Stimulated activated CD8-positive, alpha-beta memory T cell treated with anti-CD3 and anti-CD28 coated beads, Interleukin-15, amount 100 ng/mL, for 48 hours (primary cell): ENCODE measurements at regions not wholly inside any gene's neighbourhood (a gene's known extent, or its start where the extent isn't known, plus 50 kb on each side); places are given as distances from the start of the nearest gene placed in this dataset.

Experiments used
- DNase-seq, 2 donors: peaks; one replicate each; pipeline ENCODE4 v3.0.0-alpha.2; 2020; ENCODE audit warnings: low read depth in 2 of 2

GRCh38 chr3:102529452-102529851 is 94.6 kb downstream of the ZPLD1 start:
- DNase-seq = no peak

- no peak for DNase-seq
Measured at GRCh38 chr3:102530415-102531181, 95.8 kb downstream of the ZPLD1 start.

- no peak for DNase-seq
Measured at GRCh38 chr3:102531686-102532085, 96.9 kb downstream of the ZPLD1 start.

GRCh38 chr3:102532901-102533300 is 98.1 kb downstream of the ZPLD1 start:
- DNase-seq = no peak

- no peak for DNase-seq
Measured at GRCh38 chr3:102533784-102534183, 99.0 kb downstream of the ZPLD1 start.

- DNase-seq = no peak
Measured at GRCh38 chr3:102536456-102536855, 101.6 kb downstream of the ZPLD1 start.

GRCh38 chr3:102537123-102537522 is 102.3 kb downstream of the ZPLD1 start:
- DNase-seq = no peak

GRCh38 chr3:102544741-102545140 is 109.9 kb downstream of the ZPLD1 start:
- no peak for DNase-seq

- no peak for DNase-seq
Measured at GRCh38 chr3:102545276-102545675, 110.5 kb downstream of the ZPLD1 start.

GRCh38 chr3:102553876-102554275 is 119.1 kb downstream of the ZPLD1 start:
- DNase-seq = no peak

- no peak for DNase-seq
Measured at GRCh38 chr3:102570511-102570910, 135.7 kb downstream of the ZPLD1 start.

- no peak for DNase-seq
Measured at GRCh38 chr3:102571006-102571405, 136.2 kb downstream of the ZPLD1 start.

- DNase-seq = no peak
Measured at GRCh38 chr3:102571720-102572384, 137.0 kb downstream of the ZPLD1 start.

- DNase-seq = no peak
Measured at GRCh38 chr3:102573483-102574028, 138.7 kb downstream of the ZPLD1 start.

- no peak for DNase-seq
Measured at GRCh38 chr3:102574355-102574754, 139.5 kb downstream of the ZPLD1 start.

GRCh38 chr3:102576651-102577050 is 141.8 kb downstream of the ZPLD1 start:
- no peak for DNase-seq

GRCh38 chr3:102577082-102577789 is 142.4 kb downstream of the ZPLD1 start:
- DNase-seq = no peak

GRCh38 chr3:102580760-102581159 is 145.9 kb downstream of the ZPLD1 start:
- DNase-seq = no peak

GRCh38 chr3:102586485-102586884 is 151.7 kb downstream of the ZPLD1 start:
- no peak for DNase-seq

GRCh38 chr3:102593812-102594602 is 159.2 kb downstream of the ZPLD1 start:
- DNase-seq = no peak

GRCh38 chr3:102595057-102595456 is 160.2 kb downstream of the ZPLD1 start:
- no peak for DNase-seq
